HepG2 (cell line): ENCODE measurements at regions not wholly inside any gene's neighbourhood (a gene's known extent, or its start where the extent isn't known, plus 50 kb on each side); places are given as distances from the start of the nearest gene placed in this dataset.

Source experiments
- ATRX ChIP-seq: sonication (generic); formaldehyde crosslinking; IDR thresholded peaks from 2 replicates; pipeline ENCODE4 v1.4.0; 2020; ENCODE audit warnings: missing genetic modification reagents, borderline replicate concordance
- BRCA1 ChIP-seq: sonication (generic); formaldehyde crosslinking; IDR thresholded peaks from 2 replicates; pipeline ENCODE4 v1.4.0; 2020; ENCODE audit warnings: missing genetic modification reagents
- CEBPG ChIP-seq: IDR thresholded peaks from 2 replicates; pipeline ENCODE4 v1.6.1; 2016
- FOXJ3 ChIP-seq: sonication (generic); formaldehyde crosslinking; IDR thresholded peaks from 2 replicates; pipeline ENCODE4 v1.4.0; 2020; ENCODE audit warnings: missing genetic modification reagents, mild to moderate bottlenecking, borderline replicate concordance
- KDM3A ChIP-seq: IDR thresholded peaks from 2 replicates; pipeline ENCODE4 v1.6.1; 2018; ENCODE audit warnings: low read depth, missing compliant biosample characterization
- MTERF4 ChIP-seq: sonication (generic); formaldehyde crosslinking; IDR thresholded peaks from 2 replicates; pipeline ENCODE4 v1.8.0; 2023; ENCODE audit warnings: mild to moderate bottlenecking, missing genetic modification reagents
- NBN ChIP-seq: fragments of 450-650 bp; conservative IDR thresholded peaks from 2 replicates; pipeline ENCODE4 v1.6.1; 2017
- SAFB2 ChIP-seq: sonication (generic); formaldehyde crosslinking; IDR thresholded peaks from 2 replicates; pipeline ENCODE4 v1.5.1; 2020; ENCODE audit warnings: missing genetic modification reagents, low read depth, mild to moderate bottlenecking, borderline replicate concordance
- SP1 ChIP-seq, 2 experiments: fragments of 450-650 bp in 1 of 2; sonication (generic) in 1 of 2; formaldehyde crosslinking in 1 of 2; IDR thresholded peaks; 2 replicates each; pipeline versions ENCODE4 v1.4.0 to v1.6.1; 2016 to 2020; ENCODE audit warnings: missing genetic modification reagents in 1 of 2
- YEATS4 ChIP-seq: sonication (generic); formaldehyde crosslinking; IDR thresholded peaks from 2 replicates; pipeline ENCODE4 v1.4.0; 2020; ENCODE audit warnings: missing genetic modification reagents, borderline replicate concordance
- ZBTB1 ChIP-seq: sonication (generic); formaldehyde crosslinking; IDR thresholded peaks from 2 replicates; pipeline ENCODE4 v1.4.0; 2020; ENCODE audit warnings: missing genetic modification reagents, borderline replicate concordance
- ZBTB21 ChIP-seq: sonication (generic); formaldehyde crosslinking; IDR thresholded peaks from 2 replicates; pipeline ENCODE4 v1.4.0; 2020; ENCODE audit warnings: missing genetic modification reagents
- ZNF12 ChIP-seq: sonication (generic); formaldehyde crosslinking; IDR thresholded peaks from 2 replicates; pipeline ENCODE4 v1.5.0; 2020; ENCODE audit warnings: missing genetic modification reagents
- ZNF251 ChIP-seq: sonication (generic); formaldehyde crosslinking; IDR thresholded peaks from 2 replicates; pipeline ENCODE4 v1.9.0; 2021; ENCODE audit warnings: mild to moderate bottlenecking, missing genetic modification reagents
- ZNF282 ChIP-seq: fragments of 450-650 bp; IDR thresholded peaks from 2 replicates; pipeline ENCODE4 v1.6.1; 2018; ENCODE audit not compliant: partially characterized antibody
- ZNF775 ChIP-seq: sonication (generic); formaldehyde crosslinking; IDR thresholded peaks from 2 replicates; pipeline ENCODE4 v1.4.0; 2020; ENCODE audit warnings: missing genetic modification reagents, mild to moderate bottlenecking, moderate library complexity, borderline replicate concordance
- TF ChIP-seq, protein P1 (sequence below): sonication (generic); formaldehyde crosslinking; IDR thresholded peaks from 2 replicates; pipeline ENCODE4 v1.5.1; 2020; ENCODE audit warnings: mild to moderate bottlenecking, missing genetic modification reagents, borderline replicate concordance
- TF ChIP-seq, protein P2 (sequence below): sonication (generic); formaldehyde crosslinking; IDR thresholded peaks from 2 replicates; pipeline ENCODE4 v1.8.0; 2022; ENCODE audit warnings: mild to moderate bottlenecking, missing genetic modification reagents
- TF ChIP-seq, protein P3 (sequence below): sonication (generic); formaldehyde crosslinking; IDR thresholded peaks from 2 replicates; pipeline ENCODE4 v1.4.0; 2020; ENCODE audit warnings: low read depth, missing genetic modification reagents
- TF ChIP-seq, protein P4 (sequence below): sonication (generic); formaldehyde crosslinking; IDR thresholded peaks from 2 replicates; pipeline ENCODE4 v1.8.1; 2023; ENCODE audit warnings: missing genetic modification reagents, mild to moderate bottlenecking, borderline replicate concordance

- TF ChIP-seq, protein P1, sequence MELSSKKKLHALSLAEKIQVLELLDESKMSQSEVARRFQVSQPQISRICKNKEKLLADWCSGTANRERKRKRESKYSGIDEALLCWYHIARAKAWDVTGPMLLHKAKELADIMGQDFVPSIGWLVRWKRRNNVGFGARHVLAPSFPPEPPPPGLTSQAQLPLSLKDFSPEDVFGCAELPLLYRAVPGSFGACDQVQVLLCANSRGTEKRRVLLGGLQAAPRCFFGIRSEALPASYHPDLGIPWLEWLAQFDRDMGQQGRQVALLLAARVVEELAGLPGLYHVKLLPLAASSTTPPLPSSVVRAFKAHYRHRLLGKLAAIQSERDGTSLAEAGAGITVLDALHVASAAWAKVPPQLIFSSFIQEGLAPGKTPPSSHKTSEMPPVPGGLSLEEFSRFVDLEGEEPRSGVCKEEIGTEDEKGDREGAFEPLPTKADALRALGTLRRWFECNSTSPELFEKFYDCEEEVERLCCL (CRISPR knock-in tag) = no peak
- TF ChIP-seq, protein P2, sequence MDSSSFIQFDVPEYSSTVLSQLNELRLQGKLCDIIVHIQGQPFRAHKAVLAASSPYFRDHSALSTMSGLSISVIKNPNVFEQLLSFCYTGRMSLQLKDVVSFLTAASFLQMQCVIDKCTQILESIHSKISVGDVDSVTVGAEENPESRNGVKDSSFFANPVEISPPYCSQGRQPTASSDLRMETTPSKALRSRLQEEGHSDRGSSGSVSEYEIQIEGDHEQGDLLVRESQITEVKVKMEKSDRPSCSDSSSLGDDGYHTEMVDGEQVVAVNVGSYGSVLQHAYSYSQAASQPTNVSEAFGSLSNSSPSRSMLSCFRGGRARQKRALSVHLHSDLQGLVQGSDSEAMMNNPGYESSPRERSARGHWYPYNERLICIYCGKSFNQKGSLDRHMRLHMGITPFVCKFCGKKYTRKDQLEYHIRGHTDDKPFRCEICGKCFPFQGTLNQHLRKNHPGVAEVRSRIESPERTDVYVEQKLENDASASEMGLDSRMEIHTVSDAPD (CRISPR knock-in tag) = peak; percentile 96
- peak; percentile 92; the same call in 1 of the 2 replicates for TF ChIP-seq KDM3A (CRISPR knock-in tag)
- TF ChIP-seq ZNF12 (CRISPR knock-in tag) = peak; percentile 16; the same call in 1 of the 2 replicates
- TF ChIP-seq, protein P3, sequence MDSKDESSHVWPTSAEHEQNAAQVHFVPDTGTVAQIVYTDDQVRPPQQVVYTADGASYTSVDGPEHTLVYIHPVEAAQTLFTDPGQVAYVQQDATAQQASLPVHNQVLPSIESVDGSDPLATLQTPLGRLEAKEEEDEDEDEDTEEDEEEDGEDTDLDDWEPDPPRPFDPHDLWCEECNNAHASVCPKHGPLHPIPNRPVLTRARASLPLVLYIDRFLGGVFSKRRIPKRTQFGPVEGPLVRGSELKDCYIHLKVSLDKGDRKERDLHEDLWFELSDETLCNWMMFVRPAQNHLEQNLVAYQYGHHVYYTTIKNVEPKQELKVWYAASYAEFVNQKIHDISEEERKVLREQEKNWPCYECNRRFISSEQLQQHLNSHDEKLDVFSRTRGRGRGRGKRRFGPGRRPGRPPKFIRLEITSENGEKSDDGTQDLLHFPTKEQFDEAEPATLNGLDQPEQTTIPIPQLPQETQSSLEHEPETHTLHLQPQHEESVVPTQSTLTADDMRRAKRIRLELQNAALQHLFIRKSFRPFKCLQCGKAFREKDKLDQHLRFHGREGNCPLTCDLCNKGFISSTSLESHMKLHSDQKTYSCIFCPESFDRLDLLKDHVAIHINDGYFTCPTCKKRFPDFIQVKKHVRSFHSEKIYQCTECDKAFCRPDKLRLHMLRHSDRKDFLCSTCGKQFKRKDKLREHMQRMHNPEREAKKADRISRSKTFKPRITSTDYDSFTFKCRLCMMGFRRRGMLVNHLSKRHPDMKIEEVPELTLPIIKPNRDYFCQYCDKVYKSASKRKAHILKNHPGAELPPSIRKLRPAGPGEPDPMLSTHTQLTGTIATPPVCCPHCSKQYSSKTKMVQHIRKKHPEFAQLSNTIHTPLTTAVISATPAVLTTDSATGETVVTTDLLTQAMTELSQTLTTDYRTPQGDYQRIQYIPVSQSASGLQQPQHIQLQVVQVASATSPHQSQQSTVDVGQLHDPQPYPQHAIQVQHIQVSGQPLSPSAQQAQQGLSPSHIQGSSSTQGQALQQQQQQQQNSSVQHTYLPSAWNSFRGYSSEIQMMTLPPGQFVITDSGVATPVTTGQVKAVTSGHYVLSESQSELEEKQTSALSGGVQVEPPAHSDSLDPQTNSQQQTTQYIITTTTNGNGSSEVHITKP (CRISPR knock-in tag) = peak; percentile 91
- TF ChIP-seq FOXJ3 (CRISPR knock-in tag) = peak; percentile 98
- peak; percentile 79 for TF ChIP-seq CEBPG
- no peak for TF ChIP-seq SAFB2
- no peak for TF ChIP-seq ZNF251
- TF ChIP-seq NBN = no peak
- no peak for TF ChIP-seq ATRX
- 0 out of 2 replicates have a peak, but pooled peaks have one; percentile 56 for TF ChIP-seq BRCA1
- no peak for TF ChIP-seq ZNF282
- peak; percentile 66; the same call in 1 of the 2 replicates for TF ChIP-seq ZNF775 (CRISPR knock-in tag)
- no peak; the same call in 1 of the 2 replicates for TF ChIP-seq ZBTB1 (CRISPR knock-in tag)
- TF ChIP-seq YEATS4 (CRISPR knock-in tag) = no peak; the same call in none of the 2 replicates
- TF ChIP-seq, protein P4, sequence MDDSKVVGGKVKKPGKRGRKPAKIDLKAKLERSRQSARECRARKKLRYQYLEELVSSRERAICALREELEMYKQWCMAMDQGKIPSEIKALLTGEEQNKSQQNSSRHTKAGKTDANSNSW (CRISPR knock-in tag) = no peak
- TF ChIP-seq ZBTB21 (CRISPR knock-in tag) = no peak; the same call in 1 of the 2 replicates
- TF ChIP-seq MTERF4 (CRISPR knock-in tag) = no peak
- no peak for TF ChIP-seq SP1 (IDR thresholded peaks at IDR 0.05)
- no peak; the same call in 1 of the 2 replicates for TF ChIP-seq SP1 (CRISPR knock-in tag; IDR thresholded peaks at IDR 0.05)
Observed at GRCh38 chr20:50389808-50390684, 120.1 kb upstream of the PTPN1 start (continued).
